ENCODE measurements at regions not wholly inside any gene's neighbourhood (a gene's known extent, or its start where the extent isn't known, plus 50 kb on each side); places are given as distances from the start of the nearest gene placed in this dataset.

DNA sequence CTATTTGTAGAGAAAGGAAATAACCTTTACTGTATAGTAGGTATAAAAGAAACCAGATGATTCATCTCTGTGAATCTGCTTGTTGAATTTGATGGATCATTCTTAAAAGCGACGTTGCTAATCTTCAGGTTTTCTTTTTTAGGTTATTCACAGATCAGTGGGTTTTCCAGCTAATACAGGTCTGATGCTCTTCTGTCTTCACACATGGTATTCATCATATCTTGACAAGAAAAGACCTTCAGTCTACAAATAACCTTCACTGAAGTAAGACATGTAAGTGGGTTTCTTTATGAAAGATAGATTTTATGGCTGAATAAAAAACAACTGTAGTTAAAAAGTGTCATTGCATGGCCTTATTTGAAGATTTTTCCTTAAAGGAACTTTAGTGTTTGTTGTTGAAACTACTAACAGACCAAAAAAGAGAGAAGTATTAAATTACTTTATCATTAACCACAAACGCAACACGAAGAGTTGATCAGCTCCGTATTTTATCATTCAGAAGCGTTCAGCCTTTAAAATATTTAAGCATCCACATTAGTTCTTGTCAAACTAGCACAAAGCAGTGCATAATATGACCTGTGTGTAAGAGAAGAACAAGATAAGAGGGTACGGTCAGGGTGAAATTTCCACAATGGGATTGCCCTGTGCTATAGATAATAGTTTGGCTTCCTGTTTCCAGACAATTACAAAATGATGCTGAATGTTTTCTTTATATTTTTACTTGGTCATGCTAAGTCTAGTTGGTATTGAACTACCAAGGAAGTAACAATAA, 299.5 kb downstream of the MZT1 start:
- DNase-seq (ENCODE audit: low read depth) = no peak
- H3K4me3 ChIP-seq (ENCODE audit: low read depth, low read length) = no peak overlapping the region
- TF ChIP-seq, protein P1, sequence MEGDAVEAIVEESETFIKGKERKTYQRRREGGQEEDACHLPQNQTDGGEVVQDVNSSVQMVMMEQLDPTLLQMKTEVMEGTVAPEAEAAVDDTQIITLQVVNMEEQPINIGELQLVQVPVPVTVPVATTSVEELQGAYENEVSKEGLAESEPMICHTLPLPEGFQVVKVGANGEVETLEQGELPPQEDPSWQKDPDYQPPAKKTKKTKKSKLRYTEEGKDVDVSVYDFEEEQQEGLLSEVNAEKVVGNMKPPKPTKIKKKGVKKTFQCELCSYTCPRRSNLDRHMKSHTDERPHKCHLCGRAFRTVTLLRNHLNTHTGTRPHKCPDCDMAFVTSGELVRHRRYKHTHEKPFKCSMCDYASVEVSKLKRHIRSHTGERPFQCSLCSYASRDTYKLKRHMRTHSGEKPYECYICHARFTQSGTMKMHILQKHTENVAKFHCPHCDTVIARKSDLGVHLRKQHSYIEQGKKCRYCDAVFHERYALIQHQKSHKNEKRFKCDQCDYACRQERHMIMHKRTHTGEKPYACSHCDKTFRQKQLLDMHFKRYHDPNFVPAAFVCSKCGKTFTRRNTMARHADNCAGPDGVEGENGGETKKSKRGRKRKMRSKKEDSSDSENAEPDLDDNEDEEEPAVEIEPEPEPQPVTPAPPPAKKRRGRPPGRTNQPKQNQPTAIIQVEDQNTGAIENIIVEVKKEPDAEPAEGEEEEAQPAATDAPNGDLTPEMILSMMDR (IDR thresholded peaks at IDR 0.05; ENCODE audit: insufficient read depth, low read depth, low read length, missing control alignments) = no peak

DNA sequence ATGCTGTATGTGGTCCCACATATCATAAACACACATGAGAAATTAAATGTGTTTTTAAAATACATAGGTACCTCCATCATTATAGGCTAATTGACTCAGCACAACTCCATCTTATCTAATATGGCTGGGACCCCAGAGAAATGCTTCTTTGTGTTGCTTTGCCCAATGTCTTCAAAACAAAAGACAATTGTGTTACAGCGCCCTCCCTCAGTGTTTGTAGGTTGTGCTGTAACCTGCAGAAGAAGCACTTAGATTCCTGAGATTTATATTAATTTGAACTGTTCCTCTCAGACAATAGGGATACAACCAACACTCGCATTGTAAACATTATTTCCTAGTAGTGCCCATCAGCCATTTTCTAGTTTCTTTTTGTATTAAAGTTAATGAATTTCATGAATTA, 303.4 kb downstream of the MZT1 start:
- TF ChIP-seq, protein P1 (IDR thresholded peaks at IDR 0.05; ENCODE audit: insufficient read depth, low read depth, low read length, missing control alignments) = no peak
- H3K4me3 ChIP-seq (ENCODE audit: low read depth, low read length) = no peak overlapping the region
- DNase-seq (ENCODE audit: low read depth) = no peak

DNA sequence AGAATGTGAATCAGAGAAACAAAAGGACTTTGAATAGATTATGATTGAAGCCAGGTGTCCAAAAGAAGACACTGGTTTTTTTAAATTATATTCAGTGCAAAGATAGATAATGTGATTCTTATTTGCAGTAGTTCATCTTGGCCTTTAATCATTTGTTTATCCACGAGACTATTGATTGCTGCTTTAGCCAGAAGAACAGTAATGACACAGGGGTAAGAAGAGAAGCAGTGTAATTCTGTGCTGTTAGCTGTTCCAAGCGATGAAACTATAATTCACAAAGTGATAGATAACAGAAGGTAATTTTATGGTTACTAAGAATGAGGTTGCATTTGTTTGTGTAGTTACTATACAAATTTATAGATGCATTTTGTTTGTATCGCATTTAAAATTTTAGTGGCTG, 311.6 kb downstream of the MZT1 start:
- DNase-seq (ENCODE audit: low read depth) = no peak
- no peak overlapping the region for H3K4me3 ChIP-seq (ENCODE audit: low read depth, low read length)
- TF ChIP-seq, protein P1 (IDR thresholded peaks at IDR 0.05; ENCODE audit: insufficient read depth, low read depth, low read length, missing control alignments) = no peak

DNA sequence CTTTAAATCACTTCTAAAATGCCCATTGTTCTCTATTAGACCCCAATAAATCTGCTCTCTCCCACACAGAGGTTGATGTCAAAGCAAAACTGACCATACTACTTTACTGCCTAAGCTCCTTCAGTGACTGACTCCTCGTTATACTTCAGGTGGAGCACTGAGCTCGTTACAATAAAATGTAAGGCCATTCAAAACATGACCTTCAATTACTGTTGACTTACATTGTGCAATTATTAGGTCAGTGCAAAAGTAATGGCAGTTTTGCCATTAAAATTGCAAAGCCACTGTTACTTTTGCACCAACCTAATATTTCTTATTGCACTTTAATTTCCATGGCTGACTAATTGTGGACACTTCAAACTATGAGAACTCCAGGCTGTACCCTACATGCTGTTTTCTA, 314.9 kb downstream of the MZT1 start:
- no peak for DNase-seq (ENCODE audit: low read depth)
- TF ChIP-seq, protein P1 (IDR thresholded peaks at IDR 0.05; ENCODE audit: insufficient read depth, low read depth, low read length, missing control alignments) = no peak

DNA sequence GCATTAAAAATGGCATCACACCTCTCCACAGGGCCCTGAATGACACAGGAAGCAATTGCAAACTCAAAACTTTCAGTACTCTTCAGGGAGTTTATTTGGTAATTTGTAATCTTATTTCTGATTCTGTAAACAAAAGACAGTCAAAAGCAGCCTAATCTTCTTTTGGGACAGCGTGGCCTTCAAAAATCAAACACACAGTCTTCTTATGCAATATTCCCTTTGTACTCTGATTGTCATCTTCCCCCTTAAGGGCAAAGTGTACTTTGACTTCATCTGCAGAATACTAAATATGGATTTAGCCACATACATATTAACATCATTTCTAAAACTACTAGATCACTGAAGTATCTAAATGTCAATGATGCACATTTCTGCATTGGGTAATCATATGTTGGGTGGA, 322.0 kb downstream of the MZT1 start:
- no peak overlapping the region for H3K4me3 ChIP-seq (ENCODE audit: low read depth, low read length)
- DNase-seq (ENCODE audit: low read depth) = no peak

More for the DNA sequence above, 314.9 kb downstream of the MZT1 start:
- no peak overlapping the region for H3K4me3 ChIP-seq (ENCODE audit: low read depth, low read length)

DNA sequence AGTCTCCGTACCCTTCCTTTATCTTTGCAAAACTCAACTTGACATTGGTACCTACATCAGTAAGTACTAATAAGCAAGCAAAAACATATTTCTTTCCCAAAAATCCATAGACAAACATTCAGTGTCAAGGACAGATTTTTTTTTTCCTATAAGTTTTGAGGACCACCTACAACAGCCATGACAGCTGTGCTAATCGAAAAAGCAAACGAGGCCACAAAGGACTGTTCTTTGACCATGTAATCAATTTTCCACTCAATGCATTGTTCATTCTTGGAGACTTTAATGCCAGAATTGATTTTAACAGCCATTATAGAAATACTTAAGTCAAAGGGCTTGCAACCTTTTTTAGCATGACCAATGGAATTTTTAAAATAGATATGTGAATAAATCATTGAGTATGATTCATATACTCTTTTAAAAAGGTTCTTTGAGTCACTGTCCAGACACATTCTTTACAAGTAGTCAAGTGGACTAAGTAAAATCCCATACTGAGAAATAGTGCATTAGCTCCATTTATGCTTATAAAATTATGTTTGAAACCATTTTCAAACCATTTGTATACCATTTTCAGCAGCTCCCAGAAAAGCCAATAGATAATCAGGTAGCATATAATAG, 323.9 kb downstream of the MZT1 start:
- TF ChIP-seq, protein P1 (IDR thresholded peaks at IDR 0.05; ENCODE audit: insufficient read depth, low read depth, low read length, missing control alignments) = no peak
- DNase-seq (ENCODE audit: low read depth) = no peak

More for the DNA sequence above, 322.0 kb downstream of the MZT1 start:
- TF ChIP-seq, protein P1 (IDR thresholded peaks at IDR 0.05; ENCODE audit: insufficient read depth, low read depth, low read length, missing control alignments) = no peak

More for the DNA sequence above, 323.9 kb downstream of the MZT1 start:
- H3K4me3 ChIP-seq (ENCODE audit: low read depth, low read length) = no peak overlapping the region

Data from GM12865 (cell line).